ENCODE measurements at regions not wholly inside any gene's neighbourhood (a gene's known extent, or its start where the extent isn't known, plus 50 kb on each side); places are given as distances from the start of the nearest gene placed in this dataset.

DNA sequence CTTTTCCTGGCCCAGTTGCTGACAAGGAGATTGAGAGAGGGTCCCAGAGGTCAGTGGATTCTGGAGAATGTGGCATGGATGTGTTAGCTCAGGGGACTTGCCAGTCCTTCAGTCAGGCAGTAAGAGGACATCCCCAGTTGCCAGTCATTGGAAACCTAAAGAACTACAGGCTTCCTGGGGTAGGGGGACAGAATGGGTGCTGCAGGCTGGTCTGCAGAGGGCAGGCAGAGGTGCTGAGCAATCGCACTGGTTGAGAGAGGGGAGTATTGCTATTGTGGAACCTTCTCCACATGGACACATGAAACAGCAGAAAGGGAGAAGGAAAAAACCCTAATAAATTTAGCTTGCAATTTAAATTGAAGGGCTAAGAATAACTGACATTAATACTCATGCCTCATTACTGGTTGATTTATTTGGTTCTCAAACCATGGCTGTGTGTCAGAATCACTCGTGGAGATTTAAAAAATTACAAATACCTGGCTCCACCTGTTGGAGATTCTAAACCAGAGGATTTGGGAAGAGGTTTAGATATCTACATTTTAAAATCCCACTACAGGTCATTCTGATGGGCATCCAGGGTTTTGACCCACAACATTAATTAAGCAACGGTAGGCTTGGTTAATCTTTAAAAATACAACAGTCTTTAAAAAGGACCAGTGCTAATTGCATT, 71.2 kb upstream of the SLC38A2 start:
- Histone ChIP-seq H3K9me3 (no peaks in the 10 kb centered on the region), H3K27me3 (no peaks in the 10 kb centered on the region), H3K27ac (peak overlapping the region in 3 of 4 donors; percentile 5 to 53 (median 26)), H3K36me3 (no peaks in the 10 kb centered on the region), H3K4me3 (no peak overlapping the region), H3K4me1 (peaks cover 36 to 38% of the 10 kb centered on the region in 2 donors)
- intact Hi-C loops (cut with DNase I; ENCODE audit: low total_unique reads) = no loop called here
- TF ChIP-seq, protein P1, sequence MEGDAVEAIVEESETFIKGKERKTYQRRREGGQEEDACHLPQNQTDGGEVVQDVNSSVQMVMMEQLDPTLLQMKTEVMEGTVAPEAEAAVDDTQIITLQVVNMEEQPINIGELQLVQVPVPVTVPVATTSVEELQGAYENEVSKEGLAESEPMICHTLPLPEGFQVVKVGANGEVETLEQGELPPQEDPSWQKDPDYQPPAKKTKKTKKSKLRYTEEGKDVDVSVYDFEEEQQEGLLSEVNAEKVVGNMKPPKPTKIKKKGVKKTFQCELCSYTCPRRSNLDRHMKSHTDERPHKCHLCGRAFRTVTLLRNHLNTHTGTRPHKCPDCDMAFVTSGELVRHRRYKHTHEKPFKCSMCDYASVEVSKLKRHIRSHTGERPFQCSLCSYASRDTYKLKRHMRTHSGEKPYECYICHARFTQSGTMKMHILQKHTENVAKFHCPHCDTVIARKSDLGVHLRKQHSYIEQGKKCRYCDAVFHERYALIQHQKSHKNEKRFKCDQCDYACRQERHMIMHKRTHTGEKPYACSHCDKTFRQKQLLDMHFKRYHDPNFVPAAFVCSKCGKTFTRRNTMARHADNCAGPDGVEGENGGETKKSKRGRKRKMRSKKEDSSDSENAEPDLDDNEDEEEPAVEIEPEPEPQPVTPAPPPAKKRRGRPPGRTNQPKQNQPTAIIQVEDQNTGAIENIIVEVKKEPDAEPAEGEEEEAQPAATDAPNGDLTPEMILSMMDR (IDR thresholded peaks at IDR 0.05 in 4 of 5, conservative IDR thresholded peaks at IDR 0.05 in 1 of 5) = no peak
- TF ChIP-seq POLR2A (IDR thresholded peaks at IDR 0.05) = no peak
- ATAC-seq (peak; percentile 27 to 42), DNase-seq (no peak)
- in situ Hi-C loops (cut with MboI; ENCODE audit: low sequenced_read_pairs in 4 of 4) = no loop called here

DNA sequence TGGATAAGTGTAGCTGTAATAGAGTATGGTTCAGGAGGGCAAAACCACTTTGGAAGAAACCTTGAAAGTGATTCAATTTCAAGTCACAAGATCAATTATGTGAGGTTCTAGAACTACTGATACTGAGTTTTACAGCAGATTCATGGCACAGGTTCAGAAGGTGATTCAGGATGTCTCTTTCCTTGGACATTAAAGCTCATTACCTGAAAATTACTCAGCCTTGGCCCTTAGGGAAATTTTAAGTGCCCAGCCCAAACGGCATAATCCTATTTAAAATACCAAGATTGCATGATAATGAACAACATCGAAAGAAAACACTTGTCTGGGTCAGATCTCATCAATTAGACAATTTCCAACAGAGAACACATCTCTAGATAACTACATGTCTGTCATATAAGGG, 70.2 kb upstream of the SLC38A2 start:
- Histone ChIP-seq H3K4me1 (peaks cover 36 to 38% of the 10 kb centered on the region in 2 donors), H3K36me3 (no peaks in the 10 kb centered on the region), H3K27ac (peak overlapping the region in 1 of 4 donors; percentile 0), H3K4me3 (no peak overlapping the region), H3K9me3 (no peaks in the 10 kb centered on the region), H3K27me3 (no peaks in the 10 kb centered on the region)
- ATAC-seq = no peak
- no peak for DNase-seq
- no peak for TF ChIP-seq POLR2A (IDR thresholded peaks at IDR 0.05)
- TF ChIP-seq, protein P1 (IDR thresholded peaks at IDR 0.05 in 4 of 5, conservative IDR thresholded peaks at IDR 0.05 in 1 of 5) = no peak
- in situ Hi-C loops (cut with MboI; ENCODE audit: low sequenced_read_pairs in 4 of 4) = no loop called here
- intact Hi-C loops (cut with DNase I; ENCODE audit: low total_unique reads) = no loop called here

DNA sequence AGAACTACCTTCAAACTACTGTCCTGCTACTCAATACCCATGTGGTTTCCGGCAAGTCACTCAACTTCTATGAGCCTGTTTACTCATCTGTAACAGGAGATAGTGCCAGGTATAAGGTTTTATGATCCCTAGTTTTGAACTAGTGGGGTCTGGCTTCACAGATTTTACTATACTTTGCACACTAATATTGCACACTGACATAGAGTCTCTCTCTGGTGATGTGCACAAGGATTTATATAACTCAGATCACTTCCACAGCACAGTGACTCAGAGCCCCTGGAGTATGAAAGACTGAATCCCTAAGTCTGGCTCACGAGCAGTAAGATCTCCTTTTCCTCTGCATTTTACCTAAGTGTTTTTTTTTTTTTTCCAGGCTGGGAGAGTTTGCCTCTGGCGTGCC, 69.7 kb upstream of the SLC38A2 start:
- no peaks in the 10 kb centered on the region for H3K27me3 ChIP-seq
- TF ChIP-seq, protein P1 (IDR thresholded peaks at IDR 0.05 in 4 of 5, conservative IDR thresholded peaks at IDR 0.05 in 1 of 5) = no peak
- no peak for TF ChIP-seq POLR2A (IDR thresholded peaks at IDR 0.05)
- intact Hi-C loops (cut with DNase I; ENCODE audit: low total_unique reads) = no loop called here
- ATAC-seq (peak in 1 of 2 donors; percentile 51), DNase-seq (no peak)
- H3K4me3 ChIP-seq = no peak overlapping the region
- no peaks in the 10 kb centered on the region for H3K9me3 ChIP-seq
- H3K27ac ChIP-seq = peak overlapping the region in 1 of 4 donors; percentile 0
- in situ Hi-C loops (cut with MboI; ENCODE audit: low sequenced_read_pairs in 4 of 4) = no loop called here
- peaks cover 36 to 38% of the 10 kb centered on the region in 2 donors for H3K4me1 ChIP-seq
- no peaks in the 10 kb centered on the region for H3K36me3 ChIP-seq

DNA sequence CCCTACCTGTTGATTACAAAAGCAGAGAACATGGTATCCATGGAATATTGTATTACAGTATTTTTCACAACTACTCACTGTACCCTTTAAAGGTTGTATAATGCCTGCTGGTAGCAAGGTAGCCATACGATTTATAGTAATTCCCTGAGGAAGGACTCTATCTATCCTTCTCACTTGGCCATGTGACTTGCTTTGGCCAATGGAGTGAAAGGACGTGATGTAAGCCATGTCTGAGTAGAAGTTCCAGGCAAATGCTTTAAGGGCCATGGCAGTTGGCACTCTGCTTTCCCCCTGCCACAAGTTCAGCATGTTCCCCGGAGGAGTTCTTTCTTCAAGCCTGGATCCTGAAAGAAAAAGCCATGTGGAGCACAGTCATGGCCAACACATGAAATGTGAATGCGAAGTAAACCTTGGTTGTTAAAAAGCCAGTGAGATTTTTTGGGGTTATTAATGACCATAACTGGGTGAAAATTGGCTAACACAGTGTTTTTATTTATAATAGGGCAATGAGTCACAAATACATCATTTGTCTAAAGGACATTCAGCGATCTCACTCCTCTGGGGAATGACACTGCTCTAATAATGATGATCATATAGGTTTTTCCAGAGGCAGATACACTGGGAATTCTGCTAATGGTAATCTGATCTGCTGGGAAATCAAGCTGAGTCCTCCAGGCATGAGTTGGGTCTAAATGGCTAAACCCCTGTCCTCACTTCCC, 67.4 kb upstream of the SLC38A2 start:
- ATAC-seq = no peak
- Histone ChIP-seq H3K4me1 (peaks cover 16 to 18% of the 10 kb centered on the region in 2 donors), H3K27ac (no peak overlapping the region), H3K9me3 (no peaks in the 10 kb centered on the region), H3K4me3 (no peak overlapping the region), H3K27me3 (no peaks in the 10 kb centered on the region), H3K36me3 (no peaks in the 10 kb centered on the region)
- DNase-seq = no peak
- TF ChIP-seq, protein P1 (IDR thresholded peaks at IDR 0.05 in 4 of 5, conservative IDR thresholded peaks at IDR 0.05 in 1 of 5) = no peak
- no peak for TF ChIP-seq POLR2A (IDR thresholded peaks at IDR 0.05)
- in situ Hi-C loops (cut with MboI; ENCODE audit: low sequenced_read_pairs in 4 of 4) = no loop called here
- intact Hi-C loops (cut with DNase I; ENCODE audit: low total_unique reads) = no loop called here
